ENCODE measurements at regions not wholly inside any gene's neighbourhood (a gene's known extent, or its start where the extent isn't known, plus 50 kb on each side); places are given as distances from the start of the nearest gene placed in this dataset.

DNA sequence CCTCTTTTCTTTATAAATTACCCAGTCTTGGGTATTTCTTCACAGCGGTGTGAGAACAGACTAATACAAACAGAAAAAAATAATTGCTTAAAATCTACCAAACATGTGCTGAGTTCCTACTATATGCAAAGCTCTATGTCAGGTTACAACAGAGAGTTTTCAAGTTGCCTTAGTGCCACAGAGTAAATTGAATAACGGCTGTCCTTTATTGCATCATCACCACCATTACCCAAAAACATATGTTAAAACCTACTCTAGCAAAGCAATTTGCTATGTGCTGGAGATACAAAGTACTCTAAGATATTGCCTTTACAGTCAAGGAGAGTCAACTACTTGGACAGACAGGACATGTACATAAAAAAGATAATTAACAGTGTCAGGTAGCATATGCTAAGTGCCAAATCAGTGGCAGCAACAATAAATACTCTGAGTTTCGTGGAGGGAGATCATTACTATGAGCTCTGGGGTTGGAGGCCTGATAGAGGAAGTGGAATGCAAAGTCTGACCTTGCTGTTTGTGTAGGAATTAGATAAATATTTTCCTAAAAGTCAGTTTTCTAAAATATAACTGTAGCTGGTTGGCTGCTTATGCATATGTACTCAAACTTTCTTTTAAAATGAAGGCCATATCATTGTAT is 1058.7 kb upstream of the WWC1 start:
- no peak for DNase-seq (ENCODE audit: low read depth)

DNA sequence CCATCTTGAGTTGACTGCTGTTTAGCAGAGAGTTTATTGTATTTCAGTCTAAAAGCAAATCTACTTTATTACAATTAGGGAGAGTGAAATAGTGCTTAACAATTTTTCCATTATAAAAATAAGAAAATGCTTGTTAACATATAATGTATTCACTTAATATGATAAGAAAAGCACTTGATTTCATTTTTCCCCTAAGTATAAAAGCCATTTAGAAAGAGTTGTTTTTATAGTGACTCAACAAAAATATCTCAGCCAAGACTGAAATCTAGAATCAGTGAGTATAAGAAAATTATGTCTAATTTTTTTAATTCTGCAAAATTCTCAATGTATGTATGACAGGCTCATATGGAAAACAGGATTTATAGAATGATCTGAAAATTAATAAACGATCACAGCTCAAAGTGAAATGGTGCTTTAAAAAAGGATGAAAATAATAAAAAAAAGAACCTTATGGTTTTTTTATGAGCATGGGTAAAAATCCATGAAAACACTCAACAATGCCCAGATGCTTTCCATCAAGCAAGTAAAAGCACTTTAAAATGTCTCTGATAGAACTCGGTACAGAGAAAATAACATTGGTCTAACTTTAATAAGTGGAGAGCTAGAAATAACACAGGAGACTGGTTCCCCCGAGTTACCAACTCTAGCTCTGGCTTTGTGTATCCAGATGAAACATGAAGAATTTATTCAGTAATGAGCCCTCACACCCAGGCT is 1057.8 kb upstream of the WWC1 start:
- no peak for DNase-seq (ENCODE audit: low read depth)

- DNase-seq (ENCODE audit: low read depth): no peak
Measured at GRCh38 chr5:167241436-167242067, 1049.9 kb upstream of the WWC1 start.

DNA sequence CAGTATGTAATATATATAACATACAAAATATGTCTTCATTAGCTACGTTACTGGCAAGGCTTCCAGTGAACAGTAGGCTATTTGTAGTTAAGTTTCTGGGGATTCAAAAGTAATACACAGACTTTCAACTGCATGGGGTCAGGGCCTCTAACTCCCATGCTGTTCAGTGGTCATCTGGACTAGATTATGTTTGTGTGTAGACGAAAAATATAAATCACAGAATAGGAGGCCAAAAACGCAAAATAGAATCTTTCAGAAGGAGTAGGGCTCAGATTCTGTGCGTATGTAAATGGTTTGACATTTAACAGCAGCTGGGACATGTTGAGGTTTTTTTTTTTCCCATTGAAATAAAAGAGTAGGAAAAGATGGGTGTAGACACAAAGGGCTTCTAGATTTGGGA is 1048.7 kb upstream of the WWC1 start:
- DNase-seq (ENCODE audit: low read depth): no peak

DNA sequence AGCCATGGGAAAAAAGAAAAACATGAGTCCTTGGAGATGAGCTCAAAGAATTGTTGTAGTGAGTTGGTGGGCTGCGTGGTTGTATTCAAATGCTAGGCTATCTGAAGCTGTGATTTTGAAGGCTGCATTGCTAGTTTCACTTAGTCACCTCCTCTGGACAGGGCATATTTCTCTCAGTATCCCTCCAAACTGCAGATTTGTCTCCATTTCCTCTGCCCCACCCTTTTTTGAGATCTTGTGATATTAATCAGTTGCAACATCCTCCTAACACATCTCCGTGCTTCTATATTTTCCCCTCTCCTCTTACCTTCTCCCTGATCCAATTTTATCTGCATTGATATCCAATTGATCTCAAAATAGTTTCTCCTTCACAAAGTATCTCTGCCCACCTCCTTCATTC is 1048.0 kb upstream of the WWC1 start:
- no peak for DNase-seq (ENCODE audit: low read depth)

GRCh38 chr5:167244583-167244982 is 1046.9 kb upstream of the WWC1 start:
- no peak for DNase-seq (ENCODE audit: low read depth)

DNA sequence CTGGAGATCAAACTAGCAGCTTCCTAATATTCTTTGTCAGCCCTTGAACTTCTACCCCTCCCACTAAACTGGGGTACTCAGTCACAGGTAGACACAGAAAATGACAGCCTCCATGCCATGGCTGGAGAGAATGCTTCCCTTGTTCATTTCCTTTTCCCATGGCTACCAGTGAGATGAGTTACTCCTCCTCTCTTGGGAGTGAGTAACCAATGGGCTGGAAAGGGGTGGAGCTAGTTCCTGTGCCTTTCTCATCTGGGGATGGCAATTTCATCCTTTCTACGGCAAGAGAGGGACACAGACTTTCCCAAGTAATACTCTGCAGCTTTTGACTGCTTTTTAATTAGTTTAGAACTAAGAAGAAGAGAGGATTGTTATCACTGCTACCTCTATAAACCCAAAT is 1045.6 kb upstream of the WWC1 start:
- DNase-seq (ENCODE audit: low read depth): no peak

DNA sequence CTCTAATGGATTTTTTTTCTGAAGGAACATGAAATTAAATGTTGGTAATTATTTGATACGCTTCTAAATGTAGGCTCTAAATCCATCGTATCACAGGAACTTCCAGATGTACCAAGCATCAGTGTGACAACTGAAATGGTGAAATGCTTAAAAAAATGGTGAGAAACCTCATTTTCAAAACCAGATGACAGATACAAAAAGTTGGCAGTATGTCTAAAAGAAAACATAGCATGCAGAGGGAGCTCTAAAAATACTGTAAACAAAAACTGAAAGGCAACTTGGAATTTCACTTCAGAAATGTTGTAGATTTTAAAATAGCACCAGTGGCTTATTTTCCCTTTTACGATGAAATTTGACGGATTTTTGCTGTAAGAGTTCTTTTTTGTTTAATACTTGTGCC is 1043.6 kb upstream of the WWC1 start:
- DNase-seq (ENCODE audit: low read depth): no peak

DNA sequence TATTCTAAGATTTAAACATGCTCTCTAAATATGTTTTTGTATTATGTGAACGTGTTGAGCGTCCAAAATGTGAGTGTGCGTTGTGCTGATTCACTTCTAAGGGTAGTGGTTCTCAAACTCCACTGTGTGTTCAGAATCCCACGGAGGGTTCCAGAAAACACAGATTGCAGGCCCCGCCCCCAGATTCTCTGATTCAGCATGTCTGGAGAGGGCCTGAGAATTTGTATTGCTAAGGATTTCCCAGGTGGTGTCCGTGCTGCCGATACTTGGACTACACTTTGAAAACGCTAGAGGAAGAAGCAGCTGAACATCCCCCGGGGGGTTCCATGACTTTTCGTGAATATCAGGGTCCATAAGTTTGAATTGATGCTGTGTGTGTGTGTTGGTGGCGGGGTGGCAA is 1043.2 kb upstream of the WWC1 start:
- DNase-seq (ENCODE audit: low read depth): no peak

DNA sequence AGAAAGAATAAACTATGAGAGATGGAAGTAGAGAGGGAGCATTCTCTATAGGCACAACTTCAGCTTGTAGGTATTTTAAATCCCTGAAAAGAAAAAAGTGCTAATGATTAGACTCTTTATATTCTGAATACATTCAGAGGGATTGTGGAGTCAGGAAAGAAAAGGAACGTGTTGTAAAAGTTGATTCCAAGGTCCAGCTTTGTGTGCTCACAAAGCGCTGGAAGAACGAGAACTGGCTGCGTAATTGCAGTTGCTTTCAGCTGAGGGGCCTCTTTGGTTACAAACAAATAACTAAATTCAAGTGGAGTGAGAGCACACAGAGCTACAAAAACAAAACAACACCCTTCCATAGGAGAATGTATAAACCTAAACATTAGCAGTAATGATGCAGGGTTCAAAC is 1040.4 kb upstream of the WWC1 start:
- no peak for DNase-seq (ENCODE audit: low read depth)

DNA sequence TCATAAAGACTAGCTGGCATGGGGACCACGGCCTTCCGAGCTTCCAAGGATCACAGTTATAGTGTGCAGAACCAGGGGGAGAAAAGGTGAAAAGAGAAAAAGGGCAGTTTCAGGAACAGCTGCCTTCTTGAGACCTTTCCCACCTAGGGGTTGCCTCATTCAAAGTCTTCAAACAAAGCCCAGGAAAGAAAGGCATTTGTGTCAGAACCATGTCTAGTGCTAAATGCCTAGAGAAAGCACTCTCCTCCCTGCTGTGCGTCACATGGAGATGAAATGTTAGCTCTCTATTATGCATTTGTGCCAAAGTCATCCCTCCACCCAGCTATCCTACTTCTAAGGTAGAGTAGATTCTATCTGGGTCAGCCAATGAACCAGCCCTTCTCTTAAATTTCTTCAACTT is 1037.3 kb upstream of the WWC1 start:
- DNase-seq (ENCODE audit: low read depth): no peak

DNA sequence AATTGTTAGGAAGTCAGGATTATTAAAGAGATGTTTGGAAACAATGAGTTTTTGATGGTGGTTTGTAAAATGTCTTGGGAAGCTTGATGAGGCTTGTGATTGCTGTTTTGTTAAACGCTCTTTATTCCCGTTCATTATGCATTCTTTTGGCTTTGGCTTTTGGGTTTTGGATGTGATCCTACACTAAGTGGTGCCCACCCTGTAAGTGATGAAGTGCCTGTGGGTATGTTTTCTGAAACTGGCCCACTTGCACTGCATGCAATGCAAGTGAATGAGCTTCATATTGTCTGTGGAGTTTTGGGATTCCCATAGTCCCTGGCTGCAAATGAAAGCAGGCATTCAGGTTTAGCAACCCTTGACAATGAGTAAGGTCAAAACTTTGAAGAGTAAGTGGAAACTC is 1035.5 kb upstream of the WWC1 start:
- DNase-seq (ENCODE audit: low read depth): no peak

- no peak for DNase-seq (ENCODE audit: low read depth)
Measured at GRCh38 chr5:167259806-167260205, 1031.6 kb upstream of the WWC1 start.

DNA sequence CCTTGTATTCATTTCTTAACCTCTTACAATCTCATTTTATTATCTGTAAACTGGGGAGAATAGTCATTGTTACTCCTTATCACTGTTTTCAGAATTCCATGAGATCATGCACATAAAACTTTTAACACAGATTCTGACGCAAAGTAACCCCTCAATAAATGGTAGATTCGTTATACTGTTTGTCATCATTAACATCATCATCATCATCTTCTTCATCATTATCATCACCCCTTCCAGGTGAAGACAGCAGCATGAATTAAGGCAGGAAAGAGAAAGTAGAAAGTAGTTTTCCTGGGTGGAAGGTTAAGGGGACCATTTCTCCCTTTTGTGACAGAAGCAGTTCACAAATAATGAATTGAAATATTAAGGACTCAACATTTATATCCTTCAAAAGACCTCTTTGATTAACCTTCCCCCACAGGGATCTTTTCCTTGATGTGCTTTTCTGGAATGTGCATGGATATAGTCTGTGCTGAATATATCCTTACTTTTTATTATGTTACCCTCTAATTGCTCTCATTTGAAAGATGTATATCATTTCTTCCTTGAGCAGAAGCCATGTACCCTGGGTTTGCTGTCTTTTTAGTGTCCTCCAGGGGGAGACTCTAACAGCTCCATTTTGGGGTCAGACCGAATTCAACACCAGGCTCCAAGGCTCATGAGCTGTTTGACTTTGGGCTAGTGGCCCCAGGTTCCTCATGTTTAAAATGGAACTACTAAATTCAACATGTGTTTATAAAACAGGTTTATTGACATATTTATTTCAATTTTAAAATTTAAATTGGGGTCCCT is 1029.9 kb upstream of the WWC1 start:
- DNase-seq (ENCODE audit: low read depth): peak; percentile 3

DNA sequence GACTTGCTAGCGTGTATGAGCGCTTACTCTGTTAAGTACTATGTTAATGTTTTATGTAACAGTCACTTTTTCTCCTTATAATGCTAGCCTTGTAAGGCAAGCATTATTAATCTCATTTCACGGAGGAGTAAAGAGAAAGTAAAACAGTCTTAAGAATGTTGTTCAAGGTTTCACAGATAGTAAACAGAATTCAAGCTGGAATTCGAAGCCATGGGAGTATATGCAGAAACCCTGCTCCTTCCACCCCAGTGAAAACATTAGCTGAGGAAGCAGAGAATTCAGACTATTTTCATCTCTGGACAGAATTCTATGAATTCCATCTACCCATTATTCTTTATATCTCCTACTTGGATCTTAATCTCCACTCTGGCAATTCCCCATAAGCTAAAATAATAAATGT is 1028.3 kb upstream of the WWC1 start:
- DNase-seq (ENCODE audit: low read depth): no peak

- no peak for DNase-seq (ENCODE audit: low read depth)
Measured at GRCh38 chr5:167264348-167264747, 1027.1 kb upstream of the WWC1 start.

DNA sequence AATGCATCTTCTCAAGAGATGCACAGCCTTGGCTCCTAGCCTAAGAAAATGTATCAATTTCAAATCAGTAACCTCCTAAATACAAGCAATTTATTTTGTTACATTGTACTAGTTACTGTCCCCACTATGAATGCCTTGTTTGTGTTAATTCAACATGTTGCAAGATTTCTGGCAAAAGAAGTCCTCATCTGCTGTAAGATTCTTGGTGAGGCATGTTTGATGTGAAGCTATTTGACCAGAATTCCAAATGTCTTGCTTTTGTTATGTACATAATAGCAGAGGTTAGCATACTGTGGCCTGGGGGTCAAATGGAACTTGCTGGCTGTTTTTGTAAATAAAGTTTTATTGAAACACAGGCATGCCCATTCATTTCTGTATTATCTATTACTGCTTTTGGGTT is 1023.1 kb upstream of the WWC1 start:
- no peak for DNase-seq (ENCODE audit: low read depth)

- DNase-seq (ENCODE audit: low read depth): no peak
Measured at GRCh38 chr5:167269146-167269545, 1022.3 kb upstream of the WWC1 start.

GRCh38 chr5:167271081-167271480 is 1020.4 kb upstream of the WWC1 start:
- no peak for DNase-seq (ENCODE audit: low read depth)

- no peak for DNase-seq (ENCODE audit: low read depth)
Measured at GRCh38 chr5:167271511-167271910, 1019.9 kb upstream of the WWC1 start.

DNA sequence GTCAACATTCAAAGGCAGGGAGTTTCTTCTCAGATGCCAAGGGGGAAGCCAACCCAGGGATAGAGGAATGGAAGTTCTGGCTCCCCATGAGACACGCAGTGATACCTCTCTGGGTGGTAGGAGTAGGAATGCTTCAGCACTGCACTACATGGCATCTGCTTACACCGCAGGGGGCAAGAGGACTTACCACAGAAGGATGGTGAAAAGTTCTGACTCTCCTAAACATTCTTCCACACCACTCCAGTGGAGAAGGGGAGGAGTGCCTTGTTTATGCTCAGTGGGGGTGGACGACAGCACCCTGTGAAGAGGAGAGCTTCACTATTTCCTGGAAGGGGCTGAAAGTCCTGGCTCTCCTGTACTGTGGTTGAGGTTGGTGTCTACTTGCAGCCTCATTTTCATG is 1011.3 kb upstream of the WWC1 start:
- no peak for DNase-seq (ENCODE audit: low read depth)

DNA sequence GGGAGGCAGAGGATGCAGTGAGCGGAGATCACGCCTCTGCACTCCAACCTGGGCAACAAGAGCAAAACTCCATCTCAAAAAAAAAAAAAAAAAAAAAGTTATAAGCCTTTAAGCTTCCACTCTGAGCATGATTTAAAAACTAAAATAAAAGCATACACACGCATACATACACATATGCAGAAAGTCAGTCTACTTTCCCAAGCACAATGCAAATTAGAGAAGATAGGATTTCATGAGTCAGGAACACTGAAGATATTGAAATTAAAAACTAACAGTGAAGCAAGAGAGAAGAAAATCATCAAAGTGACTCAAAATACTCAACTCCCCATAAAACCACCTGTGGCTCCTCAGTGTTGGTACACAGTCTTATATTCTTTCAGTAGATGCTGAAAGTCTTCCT is 1009.5 kb upstream of the WWC1 start:
- DNase-seq (ENCODE audit: low read depth): no peak

- no peak for DNase-seq (ENCODE audit: low read depth)
Measured at GRCh38 chr5:167283691-167284090, 1007.8 kb upstream of the WWC1 start.

All from ELR (cell line).